ENCODE measurements at regions not wholly inside any gene's neighbourhood (a gene's known extent, or its start where the extent isn't known, plus 50 kb on each side); places are given as distances from the start of the nearest gene placed in this dataset.

- no peak for TF ChIP-seq POLR2AphosphoS5 (IDR thresholded peaks at IDR 0.05; ENCODE audit: borderline replicate concordance, low read depth, low read length)
- no peak for TF ChIP-seq FOXP2 (optimal IDR thresholded peaks at IDR 0.05; ENCODE audit: control extremely low read depth, extremely low read length, insufficient read depth)
- no peak for TF ChIP-seq EZH2 (IDR thresholded peaks at IDR 0.05)
These were observed 398.0 kb upstream of the SLC24A2 start for GRCh38 chr9:20186823-20187222.
